GM18498 (cell line): ENCODE measurements at regions not wholly inside any gene's neighbourhood (a gene's known extent, or its start where the extent isn't known, plus 50 kb on each side); places are given as distances from the start of the nearest gene placed in this dataset.

Experiments used
- ATAC-seq: cut with Tn5 transposase; IDR thresholded peaks from one replicate; pipeline ENCODE4 v1.9.1; 2021; ENCODE audit warnings: mild to moderate bottlenecking, moderate library complexity; ENCODE audit not compliant: unreplicated experiment

GRCh38 chr4:77305766-77306165 lies 148.8 kb downstream of the CCNG2 start:
- ATAC-seq: no peak

GRCh38 chr4:77306496-77306895 lies 149.5 kb downstream of the CCNG2 start:
- no peak for ATAC-seq

GRCh38 chr4:77308843-77309242 lies 151.8 kb downstream of the CCNG2 start:
- no peak for ATAC-seq

GRCh38 chr4:77309496-77309895 lies 152.5 kb downstream of the CCNG2 start:
- ATAC-seq: no peak

GRCh38 chr4:77310931-77311330 lies 153.9 kb downstream of the CCNG2 start:
- ATAC-seq: no peak

- no peak for ATAC-seq
Observed at GRCh38 chr4:77314697-77315096, 157.7 kb downstream of the CCNG2 start.

GRCh38 chr4:77327151-77327550 lies 170.1 kb downstream of the CCNG2 start:
- ATAC-seq: no peak

GRCh38 chr4:77332696-77333270 lies 175.8 kb downstream of the CCNG2 start:
- no peak for ATAC-seq

- no peak for ATAC-seq
Observed at GRCh38 chr4:77336411-77337142, 179.6 kb downstream of the CCNG2 start.

- no peak for ATAC-seq
Observed at GRCh38 chr4:77342170-77342810, 185.3 kb downstream of the CCNG2 start.

GRCh38 chr4:77344001-77344400 lies 187.0 kb downstream of the CCNG2 start:
- ATAC-seq: no peak

- ATAC-seq: peak; percentile 58
Observed at GRCh38 chr4:77344784-77345183, 187.8 kb downstream of the CCNG2 start.

GRCh38 chr4:77347351-77347966 lies 190.5 kb downstream of the CCNG2 start:
- peak; percentile 58 for ATAC-seq

- no peak for ATAC-seq
Observed at GRCh38 chr4:77348815-77349214, 191.8 kb downstream of the CCNG2 start.

- ATAC-seq: no peak
Observed at GRCh38 chr4:77349364-77349763, 192.4 kb downstream of the CCNG2 start.

GRCh38 chr4:77349796-77350195 lies 192.8 kb downstream of the CCNG2 start:
- no peak for ATAC-seq

GRCh38 chr4:77352192-77352591 lies 195.2 kb downstream of the CCNG2 start:
- ATAC-seq: no peak

- ATAC-seq: peak; percentile 51
Observed at GRCh38 chr4:77353724-77354315, 196.8 kb downstream of the CCNG2 start.

GRCh38 chr4:77354550-77354949 lies 197.5 kb downstream of the CCNG2 start:
- peak; percentile 59 for ATAC-seq

- no peak for ATAC-seq
Observed at GRCh38 chr4:77355731-77356130, 198.7 kb downstream of the CCNG2 start.

GRCh38 chr4:77358315-77358928 lies 201.4 kb downstream of the CCNG2 start:
- ATAC-seq: peak; percentile 59
